ENCODE measurements at regions not wholly inside any gene's neighbourhood (a gene's known extent, or its start where the extent isn't known, plus 50 kb on each side); places are given as distances from the start of the nearest gene placed in this dataset.

DNA sequence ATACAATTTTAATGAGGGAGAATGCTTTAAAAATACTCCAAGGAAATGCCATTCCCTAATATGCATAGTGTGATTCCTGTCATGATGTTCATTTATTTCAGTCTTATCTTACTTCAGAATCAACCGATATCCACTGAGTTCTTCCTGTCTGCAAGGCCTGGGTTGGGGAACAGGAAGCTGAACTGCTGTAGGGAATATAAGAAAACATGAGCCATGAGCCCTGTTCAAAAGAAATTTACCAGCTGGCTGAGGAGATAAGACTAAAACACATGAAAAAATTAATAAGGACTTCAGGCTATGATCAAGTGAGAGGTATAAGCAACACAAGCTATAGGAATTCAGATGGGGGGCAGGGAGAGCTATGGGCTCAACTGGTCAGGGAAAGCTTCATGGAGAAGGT, 184.7 kb downstream of the PLPP4 start:
- no peak overlapping the region for H3K27ac Mint-ChIP-seq
- no peaks in the 10 kb centered on the region for H3K4me1 Mint-ChIP-seq
- DNase-seq (no peak), ATAC-seq (ENCODE audit: low read depth in 2 of 2) (no peak)
- H3K4me3 Mint-ChIP-seq: no peak overlapping the region
- no peaks in the 10 kb centered on the region for H3K36me3 Mint-ChIP-seq
- H3K9me3 Mint-ChIP-seq: peaks cover 0 to 7% (median 0%) of the 10 kb centered on the region in 7 donors
- no peaks in the 10 kb centered on the region for H3K27me3 Mint-ChIP-seq

- no peaks in the 10 kb centered on the region for H3K4me1 Mint-ChIP-seq
- H3K36me3 Mint-ChIP-seq: no peaks in the 10 kb centered on the region
These were observed 186.3 kb downstream of the PLPP4 start for GRCh38 chr10:120643351-120643750.

DNA sequence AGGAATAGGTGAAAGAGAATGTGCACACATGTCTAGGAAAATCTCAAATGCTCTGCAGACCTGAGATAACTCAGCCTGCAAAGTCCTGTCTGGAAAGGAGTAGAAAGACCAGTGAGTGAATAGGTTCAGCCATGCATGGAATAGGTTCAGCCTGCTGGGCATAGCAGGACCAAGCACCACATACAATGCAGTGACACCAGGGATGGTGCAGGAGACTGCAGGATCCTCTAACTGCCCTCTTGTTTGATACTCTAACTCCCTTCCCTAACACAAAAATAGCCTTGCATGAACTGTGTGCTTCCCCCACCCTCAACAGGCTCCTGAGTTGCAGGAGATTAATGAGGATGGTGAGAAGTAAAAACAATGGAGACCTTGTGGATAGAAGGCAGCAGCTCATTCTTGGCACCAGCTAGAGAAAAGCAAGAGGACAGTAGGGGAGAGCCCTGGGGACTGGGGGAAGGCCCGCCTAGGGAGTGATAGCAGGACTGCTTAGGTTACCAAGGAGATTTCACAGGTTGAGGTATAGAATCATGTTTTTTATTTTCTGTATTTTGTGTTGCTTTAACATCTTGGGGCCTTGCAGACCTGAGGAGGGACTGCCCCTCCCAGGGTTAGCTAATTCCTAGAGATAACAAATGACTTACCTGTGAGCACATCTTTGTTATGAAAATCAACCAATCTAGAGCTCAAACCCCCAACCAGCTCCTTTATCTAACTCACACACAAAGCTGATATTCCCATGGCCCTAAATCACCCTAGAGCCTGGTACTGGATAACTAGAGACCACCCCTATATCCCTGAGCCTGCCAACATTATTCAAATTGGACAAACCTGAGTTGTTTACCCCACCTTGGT, 187.8 kb downstream of the PLPP4 start:
- no peaks in the 10 kb centered on the region for H3K4me1 Mint-ChIP-seq
- no peak overlapping the region for H3K27ac Mint-ChIP-seq
- DNase-seq (no peak), ATAC-seq (ENCODE audit: low read depth in 2 of 2) (no peak)
- H3K27me3 Mint-ChIP-seq: no peaks in the 10 kb centered on the region
- H3K36me3 Mint-ChIP-seq: no peaks in the 10 kb centered on the region
- H3K4me3 Mint-ChIP-seq: no peak overlapping the region
- H3K9me3 Mint-ChIP-seq: peaks cover 0 to 7% (median 0%) of the 10 kb centered on the region in 7 donors

More at GRCh38 chr10:120643351-120643750, 186.3 kb downstream of the PLPP4 start:
- Mint-ChIP-seq H3K4me3 (no peak overlapping the region), H3K27ac (no peak overlapping the region), H3K27me3 (no peaks in the 10 kb centered on the region), H3K9me3 (peaks cover 0 to 7% (median 0%) of the 10 kb centered on the region in 7 donors)
- DNase-seq: no peak
- ATAC-seq (ENCODE audit: low read depth in 2 of 2): no peak

DNA sequence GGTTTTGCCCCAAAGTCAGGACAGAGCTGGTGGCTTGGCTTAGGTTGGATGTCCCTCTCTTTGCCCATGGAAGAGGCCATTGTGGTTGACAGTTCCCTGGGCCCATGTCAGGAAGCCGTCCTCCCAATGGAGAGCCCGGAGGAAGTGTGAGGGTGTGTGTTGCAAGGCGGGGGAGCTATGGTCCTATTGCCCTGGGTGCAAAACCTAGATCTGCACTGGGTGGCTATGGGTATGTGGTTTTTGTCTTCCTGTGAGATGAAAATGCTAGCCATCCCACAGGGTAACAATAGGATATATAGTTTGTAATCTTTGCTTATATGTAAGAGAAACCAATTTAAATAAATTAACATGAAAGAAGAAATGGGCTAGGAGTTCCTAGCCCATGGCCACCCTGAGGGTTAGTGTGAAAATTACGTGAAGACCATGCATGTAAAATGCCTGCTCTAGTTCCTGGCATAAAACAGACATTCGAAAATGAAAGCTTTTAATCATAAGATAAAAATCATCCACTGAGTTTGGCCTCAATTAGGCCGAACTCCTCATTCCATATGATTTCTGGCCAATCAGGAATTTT, 189.2 kb downstream of the PLPP4 start:
- peaks cover 0 to 7% (median 0%) of the 10 kb centered on the region in 7 donors for H3K9me3 Mint-ChIP-seq
- H3K27ac Mint-ChIP-seq: no peak overlapping the region
- no peaks in the 10 kb centered on the region for H3K27me3 Mint-ChIP-seq
- no peak for DNase-seq
- ATAC-seq (ENCODE audit: low read depth in 2 of 2): no peak
- H3K4me1 Mint-ChIP-seq: no peaks in the 10 kb centered on the region
- H3K36me3 Mint-ChIP-seq: no peaks in the 10 kb centered on the region
- H3K4me3 Mint-ChIP-seq: no peak overlapping the region

GRCh38 chr10:120646738-120647456, 189.9 kb downstream of the PLPP4 start:
- DNase-seq (no peak), ATAC-seq (ENCODE audit: low read depth in 2 of 2) (no peak)
- Mint-ChIP-seq H3K36me3 (no peaks in the 10 kb centered on the region), H3K27ac (no peak overlapping the region), H3K9me3 (peaks cover 0 to 11% (median 0%) of the 10 kb centered on the region in 7 donors), H3K4me3 (no peak overlapping the region), H3K27me3 (no peaks in the 10 kb centered on the region), H3K4me1 (no peaks in the 10 kb centered on the region)

GRCh38 chr10:120650705-120651399, 193.8 kb downstream of the PLPP4 start:
- Mint-ChIP-seq H3K4me3 (no peak overlapping the region), H3K27me3 (peaks cover 0 to 4% (median 0%) of the 10 kb centered on the region in 3 donors), H3K9me3 (peaks cover 0 to 4% (median 0%) of the 10 kb centered on the region in 7 donors), H3K4me1 (no peaks in the 10 kb centered on the region), H3K36me3 (no peaks in the 10 kb centered on the region), H3K27ac (no peak overlapping the region)
- DNase-seq (no peak), ATAC-seq (ENCODE audit: low read depth in 2 of 2) (no peak)

GRCh38 chr10:120656107-120656506, 195.1 kb upstream of the WDR11 start:
- H3K4me3 Mint-ChIP-seq: no peak overlapping the region
- ATAC-seq (ENCODE audit: low read depth in 2 of 2): no peak

DNA sequence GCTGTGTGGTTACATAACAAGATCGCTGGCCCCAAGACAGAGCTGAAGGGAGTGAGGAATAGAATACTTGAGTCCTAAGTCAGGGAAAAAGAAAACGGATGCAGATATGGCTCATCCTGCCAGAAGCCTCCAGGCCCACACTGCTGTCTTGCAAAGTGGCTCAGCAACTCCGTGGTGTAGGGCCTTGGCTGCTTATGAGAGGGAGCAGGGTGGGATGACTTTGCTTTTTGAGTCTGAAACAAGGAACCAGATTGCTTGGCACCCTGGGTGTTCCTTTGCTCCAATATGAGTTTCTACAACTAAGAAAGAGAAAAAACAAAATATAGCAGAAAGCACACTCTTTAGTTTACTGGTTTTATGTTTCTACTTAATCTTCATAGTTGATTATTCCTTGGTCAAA, 193.8 kb upstream of the WDR11 start:
- DNase-seq: no peak
- Mint-ChIP-seq H3K36me3 (no peaks in the 10 kb centered on the region), H3K27ac (no peak overlapping the region), H3K4me1 (no peaks in the 10 kb centered on the region), H3K9me3 (no peaks in the 10 kb centered on the region), H3K27me3 (peaks cover 0 to 14% (median 10%) of the 10 kb centered on the region in 3 donors), H3K4me3 (no peak overlapping the region)
- no peak for ATAC-seq (ENCODE audit: low read depth in 2 of 2)

More at GRCh38 chr10:120656107-120656506, 195.1 kb upstream of the WDR11 start:
- Mint-ChIP-seq H3K9me3 (peaks cover 0 to 4% (median 0%) of the 10 kb centered on the region in 7 donors), H3K27me3 (peaks cover 0 to 14% (median 10%) of the 10 kb centered on the region in 3 donors), H3K36me3 (no peaks in the 10 kb centered on the region), H3K27ac (no peak overlapping the region), H3K4me1 (no peaks in the 10 kb centered on the region)
- no peak for DNase-seq

GRCh38 chr10:120658943-120659885, 191.9 kb upstream of the WDR11 start:
- Mint-ChIP-seq H3K9me3 (no peaks in the 10 kb centered on the region), H3K36me3 (no peaks in the 10 kb centered on the region), H3K27ac (no peak overlapping the region), H3K27me3 (peaks cover 0 to 14% (median 10%) of the 10 kb centered on the region in 3 donors), H3K4me3 (no peak overlapping the region), H3K4me1 (no peaks in the 10 kb centered on the region)
- ATAC-seq (ENCODE audit: low read depth in 2 of 2) (no peak), DNase-seq (no peak)

DNA sequence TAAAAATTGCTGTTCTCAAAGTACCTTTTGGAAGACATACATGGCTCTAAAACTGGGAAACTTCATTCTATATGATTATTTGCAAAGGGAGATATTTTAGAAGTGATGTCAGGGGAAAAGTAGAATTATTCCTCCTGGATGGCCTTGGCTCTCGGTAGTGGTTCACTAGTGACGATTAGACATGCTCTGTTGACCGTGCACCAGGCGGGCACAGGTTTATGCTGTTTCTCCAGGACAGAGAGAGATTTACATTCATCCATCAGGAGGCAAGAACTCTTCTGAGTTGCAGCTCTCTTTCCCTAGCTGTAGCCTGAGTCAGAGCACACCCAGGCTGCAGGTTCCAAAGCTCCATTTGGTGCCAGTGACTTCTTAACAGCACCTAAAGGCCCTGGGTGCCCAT, 184.9 kb upstream of the WDR11 start:
- Mint-ChIP-seq H3K9me3 (peaks cover 0 to 8% (median 0%) of the 10 kb centered on the region in 7 donors), H3K27me3 (peaks cover 0 to 7% (median 0%) of the 10 kb centered on the region in 3 donors), H3K27ac (no peak overlapping the region), H3K36me3 (no peaks in the 10 kb centered on the region), H3K4me1 (no peaks in the 10 kb centered on the region), H3K4me3 (no peak overlapping the region)
- ATAC-seq (ENCODE audit: low read depth in 2 of 2): no peak
- no peak for DNase-seq

- Mint-ChIP-seq H3K27me3 (peaks cover 0 to 7% (median 0%) of the 10 kb centered on the region in 3 donors), H3K27ac (no peak overlapping the region), H3K36me3 (no peaks in the 10 kb centered on the region), H3K9me3 (peaks cover 0 to 8% (median 1%) of the 10 kb centered on the region in 7 donors), H3K4me1 (no peaks in the 10 kb centered on the region), H3K4me3 (no peak overlapping the region)
- DNase-seq (no peak), ATAC-seq (ENCODE audit: low read depth in 2 of 2) (no peak)
These were observed 183.9 kb upstream of the WDR11 start for GRCh38 chr10:120667276-120667675.

DNA sequence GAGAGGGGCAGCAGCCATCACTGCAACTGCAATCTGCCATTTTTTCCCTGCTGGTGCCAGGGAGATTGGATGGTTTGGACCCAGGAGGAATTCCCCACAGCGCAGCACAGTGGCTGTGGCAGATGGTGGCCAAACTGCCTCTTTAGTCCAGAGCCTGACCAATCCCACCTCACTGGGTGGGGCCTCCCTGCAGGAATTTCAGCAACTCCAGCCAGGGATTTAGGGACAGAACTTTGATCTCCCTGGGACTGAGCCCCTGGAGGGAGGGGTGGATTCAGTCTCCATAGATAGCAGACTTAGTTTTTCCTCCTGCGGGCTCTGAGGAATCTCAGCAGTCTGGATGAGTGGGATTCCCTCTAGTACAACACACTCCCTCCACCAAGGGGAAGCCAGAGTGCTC, 179.7 kb upstream of the WDR11 start:
- H3K4me3 Mint-ChIP-seq: no peak overlapping the region
- H3K27ac Mint-ChIP-seq: no peak overlapping the region
- DNase-seq (no peak), ATAC-seq (ENCODE audit: low read depth in 2 of 2) (no peak)
- H3K27me3 Mint-ChIP-seq: peaks cover 0 to 7% (median 0%) of the 10 kb centered on the region in 3 donors
- no peaks in the 10 kb centered on the region for H3K36me3 Mint-ChIP-seq
- H3K4me1 Mint-ChIP-seq: no peaks in the 10 kb centered on the region
- peaks cover 7 to 39% (median 14%) of the 10 kb centered on the region in 7 donors for H3K9me3 Mint-ChIP-seq
